Endodermal cell (in vitro differentiated cells): ENCODE measurements at regions not wholly inside any gene's neighbourhood (a gene's known extent, or its start where the extent isn't known, plus 50 kb on each side); places are given as distances from the start of the nearest gene placed in this dataset.

Experiments
- DNase-seq: peaks from one replicate; pipeline ENCODE4 v3.0.0-alpha.2; 2017
- H3K27ac ChIP-seq: 2 replicates; pipeline ENCODE4 v1.5.1; 2013; ENCODE audit warnings: mild to moderate bottlenecking, low read depth, low read length, moderate library complexity
- H3K27me3 ChIP-seq: 2 replicates; pipeline ENCODE4 v1.6.1; 2013; ENCODE audit warnings: mild to moderate bottlenecking, low read length, moderate library complexity; ENCODE audit not compliant: insufficient read depth, control insufficient read depth, poor library complexity, severe bottlenecking
- H3K36me3 ChIP-seq: 2 replicates; pipeline ENCODE4 v1.7.0; 2013; ENCODE audit warnings: mild to moderate bottlenecking, low read length, moderate library complexity; ENCODE audit not compliant: control insufficient read depth, insufficient read depth
- H3K4me1 ChIP-seq: one replicate; pipeline ENCODE4 v1.7.0; 2013; ENCODE audit warnings: low read length; ENCODE audit not compliant: control insufficient read depth, insufficient read depth
- H3K4me3 ChIP-seq: 2 replicates; pipeline ENCODE4 v1.5.1; 2013; ENCODE audit warnings: mild to moderate bottlenecking, low read length, moderate library complexity
- H3K9ac ChIP-seq: 2 replicates; pipeline ENCODE4 v1.6.1; 2013; ENCODE audit warnings: mild to moderate bottlenecking, low read length, moderate library complexity; ENCODE audit not compliant: poor library complexity, severe bottlenecking; ENCODE audit errors: extremely low read depth
- H3K9me3 ChIP-seq: 2 replicates; pipeline ENCODE4 v1.6.1; 2013; ENCODE audit warnings: mild to moderate bottlenecking, low read length, moderate library complexity; ENCODE audit not compliant: control insufficient read depth
- H3K27ac Mint-ChIP-seq: 2 replicates; pipeline ENCODE4 v1.8.0; 2020; ENCODE audit warnings: mixed read lengths
- H3K27me3 Mint-ChIP-seq: 2 replicates; pipeline ENCODE4 v1.8.0; 2021; ENCODE audit warnings: mild to moderate bottlenecking, mixed read lengths; ENCODE audit not compliant: insufficient read depth
- H3K36me3 Mint-ChIP-seq: 2 replicates; pipeline ENCODE4 v1.8.0; 2020; ENCODE audit warnings: low read depth, mixed read lengths
- H3K4me1 Mint-ChIP-seq: 2 replicates; pipeline ENCODE4 v1.8.0; 2020; ENCODE audit warnings: mixed read lengths
- H3K4me3 Mint-ChIP-seq: 2 replicates; pipeline ENCODE4 v1.8.0; 2020; ENCODE audit warnings: mild to moderate bottlenecking, moderate library complexity, mixed read lengths
- H3K9me3 Mint-ChIP-seq: 2 replicates; pipeline ENCODE4 v1.8.0; 2020; ENCODE audit warnings: mild to moderate bottlenecking, mixed read lengths
- CTCF ChIP-seq: fragments of 200-600 bp; sonication (generic); conservative IDR thresholded peaks from 2 replicates; pipeline ENCODE4 v1.5.0; 2021; ENCODE audit warnings: antibody characterized with exemption, mild to moderate bottlenecking
- WGBS, 2 experiments: methylation state at CpG; one replicate each; pipeline versions ENCODE4 v1.1.5 to v1.1.7; 2013; ENCODE audit warnings: missing lambda C conversion rate in 2 of 2, mixed read lengths in 1 of 2; ENCODE audit not compliant: insufficient coverage in 1 of 2, insufficient read length in 1 of 2; 5-methylcytosine and 5-hydroxymethylcytosine counted together

DNA sequence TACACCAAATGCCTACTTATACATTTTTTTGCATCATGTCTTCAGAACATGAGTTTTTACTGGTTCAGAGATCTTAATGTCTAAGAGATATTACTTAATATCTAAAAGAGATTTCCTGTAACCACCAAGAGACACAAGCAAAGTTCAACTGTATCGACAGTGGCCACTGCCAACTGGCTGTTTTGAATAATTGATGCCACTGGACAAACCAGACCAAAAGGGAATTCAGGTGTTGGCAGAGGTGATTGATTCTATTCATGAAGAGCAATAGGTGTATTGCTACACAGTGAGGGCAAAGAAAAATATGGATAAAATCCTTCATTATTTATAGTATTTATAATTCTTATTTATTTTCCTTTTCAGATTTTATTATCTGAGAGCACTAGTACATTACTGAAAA is 58.5 kb upstream of the ANKRD17 start:
- Mint-ChIP-seq H3K27ac (no peak overlapping the region), H3K9me3 (peaks cover 40% of the 10 kb centered on the region), H3K4me3 (no peak overlapping the region), H3K27me3 (no peaks in the 10 kb centered on the region), H3K36me3 (peaks cover 9% of the 10 kb centered on the region), H3K4me1 (peaks cover 2% of the 10 kb centered on the region)
- Histone ChIP-seq H3K9me3 (peaks cover 37% of the 10 kb centered on the region), H3K4me1 (no peaks in the 10 kb centered on the region), H3K27me3 (no peaks in the 10 kb centered on the region), H3K27ac (no peak overlapping the region), H3K4me3 (no peak overlapping the region), H3K9ac (no peak overlapping the region), H3K36me3 (no peaks in the 10 kb centered on the region)
- no peak for TF ChIP-seq CTCF
- 89% methylated on average over 1 of the region's 1 CpG; no CpG with 5 or more reads in 1 of the 2 experiments for WGBS, 2 experiments
- DNase-seq = no peak

DNA sequence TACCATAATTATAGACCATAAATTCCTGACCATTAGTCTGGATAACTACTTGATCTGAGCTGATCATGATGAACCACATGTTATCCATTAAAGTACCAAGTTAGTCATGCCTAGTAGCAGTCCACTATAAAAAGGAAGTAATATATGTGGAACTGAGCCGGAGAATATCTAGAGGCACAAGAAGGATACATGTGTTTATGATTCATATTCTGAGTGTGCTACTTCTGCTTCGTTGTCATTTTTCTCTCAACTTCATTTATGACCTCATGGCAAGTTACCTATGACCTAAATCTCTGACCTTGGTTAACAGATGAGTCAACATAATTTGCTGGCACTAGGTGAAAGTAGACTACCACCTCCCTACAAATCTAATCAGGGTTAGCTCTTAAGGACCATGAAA is 56.5 kb upstream of the ANKRD17 start:
- 95% methylated on average over 2 of the region's 2 CpGs; no CpG with 5 or more reads in 1 of the 2 experiments for WGBS, 2 experiments
- no peak for TF ChIP-seq CTCF
- H3K4me1 Mint-ChIP-seq = peaks cover 2% of the 10 kb centered on the region

DNA sequence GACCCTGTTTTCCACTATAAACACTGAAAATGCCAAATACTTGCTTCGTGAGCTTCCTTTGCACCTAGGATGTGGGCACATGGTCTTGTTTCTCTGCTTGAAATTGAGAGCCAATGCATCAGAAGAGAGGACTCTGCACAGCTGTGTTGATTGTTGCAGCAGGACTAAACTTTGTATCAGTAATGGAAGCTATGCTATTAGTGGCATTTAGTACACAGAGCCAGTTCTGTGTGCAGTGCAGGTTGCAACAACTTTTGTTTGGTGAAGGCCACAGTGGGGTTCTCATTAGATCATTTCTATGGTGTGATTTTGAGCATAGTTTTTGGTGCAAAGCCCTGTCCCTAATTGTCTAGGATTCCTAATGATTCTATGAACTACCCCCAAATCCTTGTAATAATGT is 54.4 kb upstream of the ANKRD17 start:
- DNase-seq = no peak
- no peaks in the 10 kb centered on the region for H3K27me3 Mint-ChIP-seq
- no peaks in the 10 kb centered on the region for H3K4me1 Mint-ChIP-seq
- Histone ChIP-seq H3K9ac (no peak overlapping the region), H3K36me3 (no peaks in the 10 kb centered on the region), H3K27me3 (no peaks in the 10 kb centered on the region), H3K27ac (no peak overlapping the region), H3K4me3 (no peak overlapping the region), H3K4me1 (peaks cover 4% of the 10 kb centered on the region), H3K9me3 (no peaks in the 10 kb centered on the region)
- H3K36me3 Mint-ChIP-seq = no peaks in the 10 kb centered on the region
- peaks cover under 1% of the 10 kb centered on the region for H3K9me3 Mint-ChIP-seq
- 83 to 90% methylated on average over 1 of the region's 1 CpG for whole genome bisulfite sequencing, 2 experiments
- no peak overlapping the region for H3K4me3 Mint-ChIP-seq
- no peak overlapping the region for H3K27ac Mint-ChIP-seq
- no peak for TF ChIP-seq CTCF

More for the DNA sequence above, 56.5 kb upstream of the ANKRD17 start:
- no peak for DNase-seq
- no peaks in the 10 kb centered on the region for H3K36me3 ChIP-seq
- H3K27ac Mint-ChIP-seq = no peak overlapping the region
- no peaks in the 10 kb centered on the region for H3K27me3 Mint-ChIP-seq
- no peak overlapping the region for H3K4me3 Mint-ChIP-seq
- H3K27ac ChIP-seq = no peak overlapping the region
- H3K9me3 ChIP-seq = peaks cover 19% of the 10 kb centered on the region
- no peaks in the 10 kb centered on the region for H3K27me3 ChIP-seq
- H3K4me3 ChIP-seq = no peak overlapping the region
- H3K4me1 ChIP-seq = no peaks in the 10 kb centered on the region
- H3K9ac ChIP-seq = no peak overlapping the region
- peaks cover 20% of the 10 kb centered on the region for H3K9me3 Mint-ChIP-seq
- H3K36me3 Mint-ChIP-seq = peaks cover 7% of the 10 kb centered on the region
